Hematopoietic multipotent progenitor cell treated with erythropoietin and hydrocortisone succinate and interleukin-3 and kit ligand, for 4 days (in vitro differentiated cells): ENCODE measurements at regions not wholly inside any gene's neighbourhood (a gene's known extent, or its start where the extent isn't known, plus 50 kb on each side); places are given as distances from the start of the nearest gene placed in this dataset.

Experiments
- DNase-seq: peaks from one replicate; pipeline ENCODE4 v3.0.0-alpha.2; 2015

DNA sequence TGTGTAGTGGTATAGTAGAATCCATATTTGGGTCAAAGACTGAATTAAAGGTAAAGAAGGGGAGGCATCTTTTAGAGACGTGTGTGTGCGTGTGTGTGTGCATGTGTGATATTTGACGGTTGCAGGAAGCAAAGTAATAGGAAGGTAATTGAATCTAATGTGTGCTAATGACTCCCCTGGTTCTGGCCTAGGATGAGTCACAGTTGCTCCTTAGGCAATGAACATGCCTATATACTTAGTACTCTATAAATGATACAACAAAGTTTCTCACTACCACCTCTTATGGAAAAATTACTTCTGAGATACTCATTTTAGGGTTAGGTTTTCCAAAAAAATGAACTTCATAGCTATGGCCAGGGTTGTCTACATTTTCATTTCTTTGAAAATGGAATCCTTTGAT lies 409.6 kb downstream of the GUCY1A2 start:
- DNase-seq: no peak

GRCh38 chr11:106614262-106614661 lies 404.0 kb downstream of the GUCY1A2 start:
- DNase-seq: no peak

- DNase-seq: no peak
Measured at GRCh38 chr11:106619320-106619990, 398.8 kb downstream of the GUCY1A2 start.

DNA sequence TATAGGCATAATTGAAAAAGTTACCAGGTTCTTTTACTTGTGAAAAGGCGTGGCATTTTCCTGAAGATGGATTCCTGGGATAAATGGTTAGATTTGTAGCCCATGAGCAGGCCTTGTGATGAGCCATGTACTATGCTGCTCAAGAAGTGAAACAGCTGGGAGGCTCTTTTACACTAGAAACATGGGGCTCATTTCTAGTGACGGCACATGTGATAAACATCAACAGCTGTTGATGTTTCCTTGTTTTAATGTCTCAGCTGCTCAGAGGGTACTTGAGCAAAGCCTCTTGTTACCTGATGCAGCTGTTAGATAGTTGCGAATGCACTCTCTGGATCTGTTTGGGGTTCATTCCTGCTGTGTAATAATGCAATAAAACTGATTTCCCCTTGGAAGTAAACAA lies 396.8 kb downstream of the GUCY1A2 start:
- no peak for DNase-seq
